ENCODE measurements at regions not wholly inside any gene's neighbourhood (a gene's known extent, or its start where the extent isn't known, plus 50 kb on each side); places are given as distances from the start of the nearest gene placed in this dataset.

DNA sequence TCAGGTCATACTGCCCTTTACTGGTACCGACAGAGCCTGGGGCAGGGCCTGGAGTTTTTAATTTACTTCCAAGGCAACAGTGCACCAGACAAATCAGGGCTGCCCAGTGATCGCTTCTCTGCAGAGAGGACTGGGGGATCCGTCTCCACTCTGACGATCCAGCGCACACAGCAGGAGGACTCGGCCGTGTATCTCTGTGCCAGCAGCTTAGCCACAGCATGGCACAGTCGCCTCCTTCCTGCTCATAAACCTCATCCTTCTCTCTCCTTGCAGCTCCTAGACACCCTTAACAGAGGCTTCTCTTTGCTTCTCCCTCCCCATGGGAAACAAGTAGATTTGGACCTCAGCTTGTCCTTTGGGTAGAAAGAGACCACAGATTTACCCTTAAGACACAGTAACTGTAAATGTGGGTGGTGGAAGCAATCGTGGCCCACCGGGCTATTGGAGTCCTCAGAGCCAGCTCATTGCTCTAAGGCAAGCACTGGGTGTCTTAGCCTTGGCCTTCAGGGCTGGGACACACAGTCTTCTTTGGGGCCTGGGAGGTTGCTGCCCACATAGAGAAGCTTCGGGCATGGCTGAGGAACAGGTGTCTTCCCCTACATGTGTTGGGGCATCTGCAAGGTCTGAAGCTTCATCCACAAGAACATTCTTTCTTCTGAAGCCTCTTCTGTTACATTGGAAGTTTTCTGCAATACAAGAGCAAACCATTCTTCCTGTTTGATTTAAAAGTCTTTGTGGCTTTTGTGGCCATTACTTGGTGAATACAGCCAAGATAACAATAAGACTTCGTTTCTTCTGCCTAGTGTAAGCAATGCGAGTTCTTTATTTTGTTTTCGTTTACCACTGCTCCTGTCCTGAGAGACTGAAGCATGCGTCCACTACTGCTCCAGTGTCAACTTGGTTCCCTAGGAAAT is 95.5 kb upstream of the PRSS58 start:
- DNase-seq: no peak

DNA sequence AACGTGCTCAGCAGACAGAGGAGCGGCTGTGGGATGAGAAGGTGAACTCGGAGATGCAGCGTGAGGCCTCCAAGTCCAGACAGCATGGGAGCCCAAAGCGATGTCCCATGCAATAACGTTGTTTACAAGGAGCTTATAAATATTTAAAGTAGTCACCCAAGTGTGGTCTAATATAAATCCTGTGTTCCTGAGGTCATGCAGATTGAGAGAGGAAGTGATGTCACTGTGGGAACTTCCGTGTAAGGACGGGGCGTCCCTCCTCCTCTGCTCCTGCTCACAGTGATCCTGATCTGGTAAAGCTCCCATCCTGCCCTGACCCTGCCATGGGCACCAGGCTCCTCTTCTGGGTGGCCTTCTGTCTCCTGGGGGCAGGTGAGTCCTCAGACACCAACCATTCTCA is 94.7 kb upstream of the PRSS58 start:
- DNase-seq: no peak

DNA sequence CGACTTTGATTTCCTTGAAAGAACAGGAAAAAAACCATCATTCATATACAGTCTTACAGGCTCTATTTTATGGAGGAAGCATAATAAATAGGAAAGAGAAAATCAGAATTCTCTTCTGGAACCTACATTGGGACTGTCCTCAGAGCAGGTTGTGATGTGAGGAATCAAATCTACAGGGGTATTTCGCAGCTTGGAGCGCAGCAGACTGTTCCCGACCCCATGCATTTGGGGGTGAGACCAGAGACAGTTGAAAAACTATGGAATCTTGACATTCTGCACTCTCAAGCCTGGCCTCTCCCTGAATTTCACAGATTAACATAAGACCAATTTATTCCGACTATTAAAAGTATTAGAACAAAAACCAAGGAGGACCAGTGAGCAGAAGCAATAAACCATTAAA is 93.3 kb upstream of the PRSS58 start:
- DNase-seq: no peak

DNA sequence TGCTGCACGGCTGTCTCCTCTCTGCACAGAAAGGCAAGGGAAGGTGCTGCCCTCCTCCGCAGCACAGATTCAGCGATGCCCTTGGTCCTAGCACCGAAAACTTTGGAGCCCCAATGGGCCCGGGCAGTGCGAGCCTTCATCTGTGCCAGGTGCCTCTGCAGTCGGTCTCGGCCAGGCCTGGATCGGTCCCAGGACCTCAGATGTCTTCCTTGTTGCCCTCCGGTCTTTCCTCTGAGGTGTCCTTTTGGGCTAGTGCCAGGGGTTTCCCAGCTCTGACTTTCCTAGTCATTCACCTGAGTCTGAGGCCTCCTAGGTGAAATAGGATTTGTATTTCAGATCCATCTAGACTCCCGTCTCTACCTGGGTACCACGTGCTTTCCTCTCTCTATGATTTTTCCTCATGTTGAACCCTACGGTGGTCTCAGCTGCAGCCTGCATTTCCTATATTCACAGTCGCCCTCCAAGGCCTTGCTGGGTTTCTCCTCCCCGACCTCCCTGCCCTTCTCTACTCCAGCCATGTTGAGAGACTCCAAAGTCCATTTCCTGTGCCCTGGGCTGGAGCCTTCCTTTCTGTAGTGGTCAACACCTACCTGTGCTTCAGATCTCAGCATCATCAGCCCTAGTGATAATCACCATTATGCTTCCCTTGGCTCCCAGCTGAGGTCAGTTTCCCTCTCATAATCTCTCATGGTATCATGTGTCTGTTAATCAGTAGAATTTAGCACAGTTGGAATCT is 92.0 kb upstream of the PRSS58 start:
- DNase-seq: no peak

DNA sequence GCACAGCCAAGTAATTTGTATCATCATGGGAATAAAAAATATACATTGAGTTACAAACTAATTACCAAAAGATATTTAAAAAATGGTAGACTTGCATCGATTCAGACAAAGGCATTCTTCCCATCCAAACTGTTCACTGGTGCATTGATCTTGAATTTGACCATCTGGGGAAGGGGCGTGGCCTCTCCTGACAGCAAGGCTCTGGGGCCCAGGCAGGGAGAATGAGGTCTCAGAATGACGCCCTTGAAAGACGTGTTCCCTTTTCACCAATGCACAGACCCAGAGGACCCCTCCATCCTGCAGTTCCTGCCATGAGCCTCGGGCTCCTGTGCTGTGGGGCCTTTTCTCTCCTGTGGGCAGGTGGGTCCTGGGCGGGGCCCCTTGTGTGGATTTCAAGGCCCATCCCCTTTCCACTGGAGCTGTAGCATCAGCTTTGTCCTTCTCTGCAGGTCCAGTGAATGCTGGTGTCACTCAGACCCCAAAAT is 91.1 kb upstream of the PRSS58 start:
- DNase-seq: no peak

DNA sequence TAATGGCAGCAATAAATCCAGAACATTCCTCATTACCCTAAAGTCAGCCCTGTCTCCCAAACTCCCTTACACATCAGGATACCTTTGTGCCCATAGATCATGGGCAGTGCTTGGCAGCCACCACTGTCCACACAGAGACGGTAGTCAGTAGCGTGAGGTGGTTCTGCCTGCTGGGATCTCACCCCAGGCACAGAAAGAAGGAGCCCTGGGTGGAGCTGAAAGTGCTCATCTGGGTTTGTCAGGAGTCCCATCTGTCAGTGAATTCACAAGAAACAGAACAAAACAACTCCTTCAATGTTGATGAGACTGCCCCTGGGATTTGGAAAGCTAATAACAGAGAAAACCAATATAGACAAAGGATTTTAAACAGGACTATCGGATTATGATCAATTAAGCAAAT is 90.2 kb upstream of the PRSS58 start:
- no peak for DNase-seq

DNA sequence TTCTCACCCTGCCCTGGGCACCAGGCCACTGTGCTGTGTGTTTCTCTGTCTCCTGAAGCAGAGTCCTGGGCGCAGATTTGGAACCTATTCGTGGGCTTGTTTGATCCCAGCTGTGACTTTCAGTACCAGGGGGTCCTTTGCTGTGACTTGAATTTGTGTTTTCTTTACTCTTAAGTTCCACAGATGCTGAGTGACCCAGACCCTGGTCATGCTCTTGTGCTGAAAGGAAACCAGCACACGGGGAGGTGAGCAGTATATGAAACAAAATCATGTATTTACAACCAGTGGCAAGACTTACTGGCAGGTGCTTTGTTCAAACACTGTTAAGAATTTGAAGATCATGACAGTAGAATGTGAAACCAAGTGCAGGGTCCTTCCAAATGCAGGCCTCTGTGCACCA is 89.2 kb upstream of the PRSS58 start:
- DNase-seq: no peak

DNA sequence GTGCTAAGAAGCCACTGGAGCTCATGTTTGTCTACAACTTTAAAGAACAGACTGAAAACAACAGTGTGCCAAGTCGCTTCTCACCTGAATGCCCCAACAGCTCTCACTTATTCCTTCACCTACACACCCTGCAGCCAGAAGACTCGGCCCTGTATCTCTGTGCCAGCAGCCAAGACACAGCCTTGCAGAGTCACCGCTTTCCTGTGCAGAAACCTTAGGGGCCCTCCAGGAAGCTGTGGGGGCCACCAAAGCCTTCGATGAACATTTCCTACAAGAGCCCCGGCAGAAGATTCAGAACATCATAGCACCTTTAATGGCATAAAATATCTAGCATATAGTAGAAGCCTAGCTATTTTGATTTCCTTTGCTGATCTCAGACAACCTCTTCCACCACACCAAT is 88.0 kb upstream of the PRSS58 start:
- DNase-seq: no peak

DNA sequence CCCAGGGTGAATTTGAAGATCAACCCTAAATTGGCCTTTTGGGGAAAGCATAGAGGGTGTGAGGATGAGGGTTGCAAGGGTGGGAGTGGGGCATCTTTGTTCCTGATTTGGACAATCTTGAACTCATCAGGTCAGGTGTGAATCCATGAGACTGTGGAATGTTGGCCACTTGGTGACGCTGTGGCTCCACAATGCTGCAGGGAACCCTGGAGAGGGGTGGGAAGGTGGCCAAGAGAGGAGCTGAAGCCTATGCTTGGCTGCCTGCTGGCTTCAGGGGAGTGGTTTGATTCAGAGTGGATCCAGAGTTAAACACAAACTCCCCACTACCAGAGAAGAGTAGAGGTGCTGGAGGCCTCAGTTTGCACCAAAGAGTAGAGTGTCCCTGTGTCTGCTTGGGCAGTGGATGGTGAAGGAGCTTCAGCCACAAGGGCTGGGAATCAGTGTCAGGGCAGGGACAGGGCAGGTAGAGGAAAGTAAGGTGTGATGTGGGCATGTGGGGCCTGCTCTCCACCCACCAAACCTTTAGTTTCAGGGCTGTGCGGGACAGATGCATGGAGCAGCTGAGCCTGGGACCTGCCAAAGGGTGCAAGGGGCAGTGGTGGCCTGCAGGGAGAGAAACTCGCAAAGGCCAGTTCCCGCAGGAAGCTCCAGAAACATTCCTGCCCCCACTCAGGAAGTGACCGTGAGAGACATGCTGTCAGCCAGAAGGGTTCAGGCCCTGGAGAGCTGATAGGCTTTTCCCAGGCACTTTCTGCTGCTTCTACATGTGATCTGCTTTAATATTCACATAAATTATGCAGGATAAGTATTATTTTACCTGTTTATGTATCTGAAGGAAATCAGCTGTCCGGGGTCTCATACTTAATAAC is 81.0 kb upstream of the PRSS58 start:
- DNase-seq: no peak

DNA sequence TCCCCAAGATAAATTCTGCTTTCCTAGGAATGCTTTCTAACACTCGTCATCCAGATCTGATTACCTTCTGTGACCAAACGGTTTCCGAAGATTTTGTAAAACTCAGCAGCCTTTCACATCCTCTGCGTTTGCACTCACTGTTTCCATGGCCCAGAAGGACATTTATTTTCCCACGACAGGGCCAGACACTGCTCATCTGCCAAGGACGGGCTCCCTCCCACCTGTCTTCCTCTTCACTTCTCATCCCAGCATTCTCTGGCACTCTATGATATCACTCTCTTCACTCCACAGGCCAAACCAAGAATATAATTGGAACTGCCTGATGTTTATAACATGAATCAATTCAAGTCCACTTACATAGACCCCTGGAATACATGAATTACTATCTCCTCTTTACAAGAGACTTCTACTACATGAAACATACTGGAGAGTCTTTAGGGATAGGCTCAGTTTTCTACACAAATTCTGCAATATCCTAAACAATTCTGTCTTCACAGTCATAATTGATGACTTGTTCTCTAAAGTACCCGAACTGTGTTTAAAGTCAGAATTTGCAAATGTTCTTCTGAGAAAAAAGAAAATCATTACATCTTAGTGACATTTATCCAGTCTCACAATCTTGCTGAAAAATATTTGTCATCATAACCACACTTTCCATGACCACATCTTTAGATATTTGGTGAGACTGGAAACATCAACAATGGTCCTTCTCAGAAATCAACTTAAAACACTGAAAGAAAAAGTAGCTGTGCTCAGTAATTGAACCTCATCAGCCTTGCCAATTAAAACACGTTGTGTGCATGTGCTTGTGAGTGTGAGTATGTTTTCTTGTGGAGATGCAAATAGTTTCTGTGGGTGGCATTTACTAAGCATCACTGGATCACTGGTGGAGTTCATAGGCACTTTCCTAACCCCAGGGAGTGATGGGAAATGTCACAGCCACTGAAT is 79.5 kb upstream of the PRSS58 start:
- DNase-seq: no peak

DNA sequence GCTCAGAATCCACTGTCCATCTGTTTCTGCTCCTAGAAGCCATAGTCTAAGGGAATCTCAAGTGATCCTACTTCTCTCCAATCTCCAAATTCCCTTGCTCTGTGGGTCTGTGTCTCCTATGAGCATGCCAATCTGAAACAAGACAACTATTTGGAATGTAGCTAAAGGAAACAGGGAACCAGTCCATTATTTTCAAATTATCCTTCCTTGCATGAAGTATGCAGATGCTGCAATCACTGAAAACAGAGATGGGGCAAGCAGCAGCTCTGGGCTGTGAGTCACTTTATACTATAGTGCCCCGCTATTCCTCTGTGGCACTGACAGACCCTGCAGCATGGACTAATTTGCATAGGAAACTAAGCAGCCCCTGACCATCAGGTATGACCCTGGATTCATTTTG is 76.9 kb upstream of the PRSS58 start:
- DNase-seq: no peak

DNA sequence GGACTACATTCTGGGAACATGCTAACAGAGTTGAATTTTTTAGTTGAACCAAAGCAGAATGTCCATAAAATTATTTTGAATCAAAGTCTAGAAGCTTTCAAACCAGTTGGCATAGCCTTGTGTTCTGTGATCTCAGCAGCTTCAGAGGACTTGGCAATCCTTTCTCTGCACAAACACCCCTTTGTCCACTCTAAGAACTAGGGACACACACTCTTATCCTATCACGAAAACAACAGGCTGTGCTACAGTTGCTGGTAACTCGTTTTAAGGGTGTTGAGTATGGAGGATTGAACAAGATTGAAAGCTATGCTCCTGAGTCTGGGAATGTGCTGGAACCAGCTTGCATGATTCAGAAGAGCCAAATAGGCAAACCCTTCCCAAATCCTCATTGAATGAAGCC is 76.4 kb upstream of the PRSS58 start:
- DNase-seq: no peak

DNA sequence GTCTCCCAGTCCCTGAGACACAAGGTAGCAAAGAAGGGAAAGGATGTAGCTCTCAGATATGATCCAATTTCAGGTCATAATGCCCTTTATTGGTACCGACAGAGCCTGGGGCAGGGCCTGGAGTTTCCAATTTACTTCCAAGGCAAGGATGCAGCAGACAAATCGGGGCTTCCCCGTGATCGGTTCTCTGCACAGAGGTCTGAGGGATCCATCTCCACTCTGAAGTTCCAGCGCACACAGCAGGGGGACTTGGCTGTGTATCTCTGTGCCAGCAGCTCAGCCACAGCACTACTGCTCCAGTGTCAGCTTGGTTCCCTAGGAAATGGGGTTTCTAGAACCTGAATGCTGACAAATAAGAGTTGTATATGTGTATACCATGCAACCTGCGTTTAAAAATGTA is 74.6 kb upstream of the PRSS58 start:
- DNase-seq: no peak

DNA sequence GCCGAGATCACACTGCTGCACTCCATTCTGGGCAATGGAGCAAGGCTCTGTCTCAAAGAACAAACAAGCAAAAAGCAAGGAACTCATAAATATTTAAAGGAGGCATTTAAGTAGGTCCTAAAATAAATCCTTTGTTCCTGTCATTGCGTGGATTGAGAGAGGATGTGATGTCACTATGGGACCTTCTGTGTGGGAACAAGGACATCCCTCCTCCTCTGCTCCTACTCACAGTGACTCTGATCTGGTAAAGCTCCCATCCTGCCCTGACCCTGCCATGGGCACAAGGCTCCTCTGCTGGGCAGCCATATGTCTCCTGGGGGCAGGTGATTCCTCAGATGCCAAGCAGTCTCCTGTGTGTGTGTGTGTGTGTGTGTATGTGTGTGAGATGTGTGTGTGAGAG is 74.1 kb upstream of the PRSS58 start:
- DNase-seq: no peak

DNA sequence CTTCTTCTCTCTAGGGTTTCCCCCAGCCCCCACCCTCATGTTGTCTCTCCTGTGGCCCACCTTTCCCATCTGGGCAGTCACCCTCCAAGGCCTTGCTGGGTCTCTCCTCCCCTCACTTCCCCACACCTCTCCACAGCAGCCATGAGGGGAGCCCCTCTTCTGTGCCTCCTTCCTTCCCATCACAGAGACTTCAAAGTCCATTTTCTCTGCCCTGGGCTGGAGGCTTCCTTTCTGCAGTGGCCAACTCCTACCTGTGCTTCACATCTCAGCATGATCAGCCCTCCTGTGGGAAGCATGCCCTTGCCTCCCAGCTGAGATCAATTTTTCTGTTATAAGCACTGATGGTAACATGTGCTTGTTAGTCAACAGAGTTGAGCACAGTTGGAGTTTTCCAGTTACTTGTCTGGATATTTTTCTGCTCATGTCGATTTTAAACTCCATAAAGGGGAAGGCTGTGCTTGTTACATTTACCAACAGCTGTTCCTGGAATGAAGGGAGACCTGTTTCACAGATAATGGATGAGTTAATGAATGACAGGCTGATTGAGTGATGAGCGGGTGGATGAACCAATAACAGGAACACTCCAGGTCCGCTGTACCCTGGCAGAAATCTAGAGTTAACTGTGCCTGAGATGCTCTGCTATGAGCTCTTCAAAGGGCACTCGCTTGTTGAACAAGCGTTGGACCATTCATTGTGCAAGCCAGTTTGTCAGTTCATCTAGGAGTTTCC is 71.4 kb upstream of the PRSS58 start:
- DNase-seq: no peak

DNA sequence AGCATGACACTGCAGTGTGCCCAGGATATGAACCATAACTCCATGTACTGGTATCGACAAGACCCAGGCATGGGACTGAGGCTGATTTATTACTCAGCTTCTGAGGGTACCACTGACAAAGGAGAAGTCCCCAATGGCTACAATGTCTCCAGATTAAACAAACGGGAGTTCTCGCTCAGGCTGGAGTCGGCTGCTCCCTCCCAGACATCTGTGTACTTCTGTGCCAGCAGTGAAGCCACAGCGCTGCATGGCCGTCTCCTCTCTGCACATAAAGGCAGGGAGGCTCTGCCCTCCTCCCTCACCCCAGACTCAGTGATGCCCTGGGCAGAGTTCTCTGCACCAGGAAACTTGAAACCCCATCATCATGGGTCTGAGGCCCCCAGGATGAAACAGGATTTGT is 70.7 kb upstream of the PRSS58 start:
- no peak for DNase-seq

DNA sequence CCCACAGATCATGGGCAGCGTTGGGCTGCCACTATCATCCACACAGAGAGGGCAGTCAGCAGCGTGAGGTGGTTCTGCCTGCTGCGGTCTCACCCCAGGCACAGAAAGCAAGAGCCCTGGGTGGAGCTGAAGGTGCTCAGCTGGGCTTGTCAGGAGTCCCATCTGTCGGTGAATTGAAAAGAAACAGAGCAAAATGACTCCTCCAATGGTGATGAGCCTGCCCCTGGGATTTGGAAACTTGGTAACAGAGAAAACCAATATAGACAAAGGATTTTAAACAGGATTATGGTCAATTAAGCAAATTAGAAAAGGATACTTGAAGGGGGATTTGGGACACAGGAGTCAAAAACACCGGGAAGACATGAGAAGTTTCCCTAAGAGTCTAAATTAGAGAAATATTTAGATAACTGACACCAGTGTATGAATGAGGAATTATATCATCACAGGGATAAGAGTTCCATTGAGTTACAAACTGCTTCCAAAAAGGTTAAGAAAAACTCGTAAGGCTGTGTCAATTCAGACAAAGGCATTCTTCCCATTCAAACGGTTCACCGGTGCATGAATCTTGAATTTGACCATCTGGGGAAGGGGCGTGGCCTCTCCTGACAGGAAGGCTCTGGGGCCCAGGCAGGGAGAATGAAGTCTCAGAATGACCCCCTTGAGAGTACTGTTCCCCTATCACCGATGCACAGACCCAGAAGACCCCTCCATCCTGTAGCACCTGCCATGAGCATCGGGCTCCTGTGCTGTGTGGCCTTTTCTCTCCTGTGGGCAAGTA is 70.0 kb upstream of the PRSS58 start:
- DNase-seq: no peak

DNA sequence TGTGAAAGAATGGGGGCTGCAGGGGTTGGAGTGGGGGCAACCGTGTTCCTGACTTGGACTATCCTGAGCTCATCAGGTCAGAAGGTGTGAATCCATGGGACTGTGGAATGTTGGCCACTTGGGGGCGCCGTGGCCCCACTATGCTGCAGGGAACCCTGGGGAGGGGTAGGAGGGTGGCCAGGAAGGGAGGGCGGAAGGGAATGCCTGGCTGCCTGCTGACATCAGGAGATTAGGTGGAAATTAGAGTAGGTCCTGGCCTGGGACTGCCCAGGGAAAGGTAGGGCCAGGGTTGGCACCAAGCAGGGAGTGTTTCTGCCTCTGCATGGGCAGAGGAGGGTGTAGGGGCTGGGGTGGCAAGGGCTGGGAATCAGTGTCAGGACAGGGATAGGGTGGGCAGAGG is 65.8 kb upstream of the PRSS58 start:
- no peak for DNase-seq

DNA sequence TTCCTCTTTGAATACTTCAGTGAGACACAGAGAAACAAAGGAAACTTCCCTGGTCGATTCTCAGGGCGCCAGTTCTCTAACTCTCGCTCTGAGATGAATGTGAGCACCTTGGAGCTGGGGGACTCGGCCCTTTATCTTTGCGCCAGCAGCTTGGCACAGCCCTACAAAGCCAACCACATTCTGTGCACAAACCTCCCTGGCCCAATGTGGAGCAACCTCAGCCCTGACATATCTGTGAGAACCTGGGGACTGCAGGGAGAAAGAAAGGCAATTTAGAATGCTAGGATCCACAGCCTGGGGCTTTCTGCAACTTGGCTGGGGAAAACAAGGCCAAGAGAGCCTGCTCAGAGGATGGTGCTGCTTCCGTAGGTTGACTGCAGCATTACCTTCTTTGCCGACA is 63.5 kb upstream of the PRSS58 start:
- DNase-seq: no peak

DNA sequence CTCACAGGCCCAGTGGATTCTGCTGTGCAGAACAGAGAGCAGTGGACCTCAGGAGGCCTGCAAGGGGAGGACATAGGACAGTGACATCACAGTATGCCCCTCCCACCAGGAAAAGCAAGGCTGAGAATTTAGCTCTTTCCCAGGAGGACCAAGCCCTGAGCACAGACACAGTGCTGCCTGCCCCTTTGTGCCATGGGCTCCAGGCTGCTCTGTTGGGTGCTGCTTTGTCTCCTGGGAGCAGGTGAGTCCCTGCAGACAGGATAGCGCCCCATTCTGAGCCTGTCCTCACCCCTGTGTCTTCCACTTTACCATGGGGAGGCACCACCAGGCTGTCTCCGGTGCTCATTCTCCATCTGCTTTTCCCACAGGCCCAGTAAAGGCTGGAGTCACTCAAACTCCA is 63.0 kb upstream of the PRSS58 start:
- no peak for DNase-seq

DNA sequence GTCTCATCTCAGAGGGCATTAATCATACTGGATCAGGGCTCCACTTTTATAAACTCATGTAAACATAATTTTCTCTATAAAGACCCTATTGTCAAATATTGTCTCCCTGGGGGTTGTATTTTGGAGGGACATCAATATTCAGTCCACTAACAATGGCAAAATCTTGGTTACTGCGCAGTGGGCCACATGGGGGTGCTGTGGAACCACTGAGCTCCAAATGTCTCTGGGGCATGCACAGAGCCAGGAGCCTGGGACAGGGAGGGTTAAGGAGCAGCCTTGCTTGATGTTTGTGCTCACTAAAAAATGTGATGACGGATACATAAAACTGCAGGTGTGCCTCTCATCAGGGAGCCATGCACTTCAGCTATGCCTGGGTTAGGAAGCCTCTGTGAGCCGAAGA is 62.1 kb upstream of the PRSS58 start:
- no peak for DNase-seq

Data from DMS153 (cell line).